KMS-11 (cell line): ENCODE measurements at regions not wholly inside any gene's neighbourhood (a gene's known extent, or its start where the extent isn't known, plus 50 kb on each side); places are given as distances from the start of the nearest gene placed in this dataset.

Source experiments
- H2AFZ ChIP-seq: fragments of 200-600 bp; sonication (generic); 2 replicates; pipeline ENCODE4 v1.6.1; 2016; ENCODE audit warnings: antibody characterized with exemption, mixed run types, low read depth
- H3K27ac ChIP-seq: fragments of 200-600 bp; sonication (generic); 2 replicates; pipeline ENCODE4 v1.6.1; 2016; ENCODE audit warnings: mild to moderate bottlenecking, mixed run types
- H3K27me3 ChIP-seq: fragments of 200-600 bp; sonication (generic); 2 replicates; pipeline ENCODE4 v1.6.1; 2017; ENCODE audit warnings: mild to moderate bottlenecking, low read depth, mixed run types, moderate library complexity; ENCODE audit not compliant: insufficient read depth
- H3K36me3 ChIP-seq: fragments of 200-600 bp; sonication (generic); 2 replicates; pipeline ENCODE4 v1.6.1; 2017; ENCODE audit warnings: mild to moderate bottlenecking, mixed run types; ENCODE audit not compliant: insufficient read depth
- H3K4me1 ChIP-seq: fragments of 200-600 bp; sonication (generic); 2 replicates; pipeline ENCODE4 v1.6.1; 2016; ENCODE audit warnings: mild to moderate bottlenecking, low read depth, mixed run types; ENCODE audit not compliant: poor library complexity, severe bottlenecking
- H3K4me2 ChIP-seq: fragments of 200-600 bp; sonication (generic); 2 replicates; pipeline ENCODE4 v1.7.0; 2016; ENCODE audit warnings: mild to moderate bottlenecking, mixed run types
- H3K4me3 ChIP-seq: fragments of 200-600 bp; sonication (generic); IDR thresholded peaks from 2 replicates; pipeline ENCODE4 v1.6.1; 2017; ENCODE audit warnings: low read depth, low read length, mixed read lengths; ENCODE audit not compliant: insufficient read depth
- H3K79me2 ChIP-seq: fragments of 200-600 bp; sonication (generic); 2 replicates; pipeline ENCODE4 v1.6.1; 2016; ENCODE audit warnings: low read depth, mixed run types; ENCODE audit not compliant: insufficient read depth
- H3K9ac ChIP-seq: fragments of 200-600 bp; sonication (generic); 2 replicates; pipeline ENCODE4 v1.6.1; 2016; ENCODE audit warnings: mild to moderate bottlenecking, mixed run types
- H4K20me1 ChIP-seq: fragments of 200-600 bp; sonication (generic); 2 replicates; pipeline ENCODE4 v1.6.1; 2016; ENCODE audit warnings: mild to moderate bottlenecking, mixed run types; ENCODE audit not compliant: insufficient read depth
- TF ChIP-seq, protein P1 (sequence below): fragments of 200-600 bp; sonication (generic); conservative IDR thresholded peaks from 2 replicates; pipeline ENCODE4 v1.6.1; 2017; ENCODE audit warnings: low read depth, mild to moderate bottlenecking, antibody characterized with exemption, low read length, moderate library complexity, mixed read lengths

DNA sequence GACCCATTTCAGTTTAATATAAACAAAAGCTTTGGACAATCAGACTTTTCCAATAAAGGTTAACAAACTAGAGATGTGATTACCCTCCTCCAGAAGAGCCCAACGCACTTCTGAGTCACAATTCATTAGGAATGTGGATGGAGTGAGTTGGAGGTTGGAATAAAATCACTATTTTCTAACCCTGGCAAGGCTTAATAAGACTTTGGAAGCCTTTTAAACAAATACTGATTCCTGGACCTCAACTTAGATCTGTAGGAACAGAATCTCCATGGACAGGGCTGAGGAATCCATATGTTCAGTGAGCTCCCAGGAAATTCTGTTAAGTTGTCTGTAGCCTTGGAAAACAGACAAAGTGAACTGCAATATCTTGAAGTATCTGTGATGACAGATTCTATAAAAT, 233.5 kb upstream of the ELL2 start:
- no peaks in the 10 kb centered on the region for H3K4me1 ChIP-seq
- H3K9ac ChIP-seq: no peak overlapping the region
- no peak overlapping the region for H3K4me3 ChIP-seq
- TF ChIP-seq, protein P1, sequence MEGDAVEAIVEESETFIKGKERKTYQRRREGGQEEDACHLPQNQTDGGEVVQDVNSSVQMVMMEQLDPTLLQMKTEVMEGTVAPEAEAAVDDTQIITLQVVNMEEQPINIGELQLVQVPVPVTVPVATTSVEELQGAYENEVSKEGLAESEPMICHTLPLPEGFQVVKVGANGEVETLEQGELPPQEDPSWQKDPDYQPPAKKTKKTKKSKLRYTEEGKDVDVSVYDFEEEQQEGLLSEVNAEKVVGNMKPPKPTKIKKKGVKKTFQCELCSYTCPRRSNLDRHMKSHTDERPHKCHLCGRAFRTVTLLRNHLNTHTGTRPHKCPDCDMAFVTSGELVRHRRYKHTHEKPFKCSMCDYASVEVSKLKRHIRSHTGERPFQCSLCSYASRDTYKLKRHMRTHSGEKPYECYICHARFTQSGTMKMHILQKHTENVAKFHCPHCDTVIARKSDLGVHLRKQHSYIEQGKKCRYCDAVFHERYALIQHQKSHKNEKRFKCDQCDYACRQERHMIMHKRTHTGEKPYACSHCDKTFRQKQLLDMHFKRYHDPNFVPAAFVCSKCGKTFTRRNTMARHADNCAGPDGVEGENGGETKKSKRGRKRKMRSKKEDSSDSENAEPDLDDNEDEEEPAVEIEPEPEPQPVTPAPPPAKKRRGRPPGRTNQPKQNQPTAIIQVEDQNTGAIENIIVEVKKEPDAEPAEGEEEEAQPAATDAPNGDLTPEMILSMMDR: no peak
- no peak overlapping the region for H2AFZ ChIP-seq
- H3K36me3 ChIP-seq: no peaks in the 10 kb centered on the region
- no peak overlapping the region for H3K4me2 ChIP-seq
- no peaks in the 10 kb centered on the region for H3K79me2 ChIP-seq
- no peak overlapping the region for H3K27ac ChIP-seq
- H4K20me1 ChIP-seq: no peaks in the 10 kb centered on the region
- H3K27me3 ChIP-seq: no peaks in the 10 kb centered on the region

DNA sequence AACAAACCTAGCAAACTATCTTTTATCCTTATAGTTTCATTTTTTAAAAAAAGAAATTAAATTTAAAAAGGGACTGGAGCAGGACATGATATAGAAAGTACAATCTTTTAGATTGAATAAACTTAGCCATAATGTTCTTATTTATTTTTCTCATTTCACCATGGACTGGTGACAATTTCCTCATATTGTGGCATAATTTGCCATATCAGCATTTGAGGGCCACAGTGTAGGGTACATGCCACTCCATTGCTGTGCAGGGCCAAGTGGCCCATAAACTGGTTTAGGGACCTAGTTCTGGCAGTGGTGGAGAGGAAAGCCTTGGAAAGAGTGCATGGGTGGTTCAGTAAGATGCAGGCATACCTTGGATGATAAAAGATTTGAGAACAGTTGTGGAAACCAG, 232.9 kb upstream of the ELL2 start:
- Histone ChIP-seq H3K36me3 (no peaks in the 10 kb centered on the region), H3K27me3 (no peaks in the 10 kb centered on the region), H3K4me3 (no peak overlapping the region), H2AFZ (no peak overlapping the region), H4K20me1 (no peaks in the 10 kb centered on the region), H3K4me2 (no peak overlapping the region), H3K9ac (no peak overlapping the region), H3K4me1 (no peaks in the 10 kb centered on the region), H3K27ac (no peak overlapping the region), H3K79me2 (no peaks in the 10 kb centered on the region)
- TF ChIP-seq, protein P1: no peak

DNA sequence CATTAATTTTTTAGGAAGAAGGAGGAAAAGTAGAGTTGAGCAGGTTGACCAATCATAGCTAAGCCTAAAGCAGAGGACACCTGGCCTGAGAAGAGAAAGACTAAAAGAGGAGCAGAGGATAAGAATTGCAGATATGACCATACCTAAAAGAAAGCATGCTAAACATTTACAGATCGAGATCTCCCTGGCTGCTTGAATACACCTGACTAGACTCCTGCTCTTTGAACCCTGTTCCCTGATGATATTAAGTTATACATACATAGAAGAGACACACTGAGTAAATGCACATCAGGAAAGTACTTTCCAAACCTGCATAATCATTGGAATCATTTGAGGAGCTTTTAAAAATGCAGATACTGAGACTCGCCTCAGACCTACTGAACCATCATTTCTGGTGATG, 232.3 kb upstream of the ELL2 start:
- Histone ChIP-seq H2AFZ (no peak overlapping the region), H3K4me3 (no peak overlapping the region), H3K4me2 (no peak overlapping the region), H3K9ac (no peak overlapping the region), H3K79me2 (no peaks in the 10 kb centered on the region), H3K27me3 (no peaks in the 10 kb centered on the region), H3K36me3 (no peaks in the 10 kb centered on the region), H3K4me1 (no peaks in the 10 kb centered on the region), H4K20me1 (no peaks in the 10 kb centered on the region), H3K27ac (no peak overlapping the region)
- TF ChIP-seq, protein P1: no peak

DNA sequence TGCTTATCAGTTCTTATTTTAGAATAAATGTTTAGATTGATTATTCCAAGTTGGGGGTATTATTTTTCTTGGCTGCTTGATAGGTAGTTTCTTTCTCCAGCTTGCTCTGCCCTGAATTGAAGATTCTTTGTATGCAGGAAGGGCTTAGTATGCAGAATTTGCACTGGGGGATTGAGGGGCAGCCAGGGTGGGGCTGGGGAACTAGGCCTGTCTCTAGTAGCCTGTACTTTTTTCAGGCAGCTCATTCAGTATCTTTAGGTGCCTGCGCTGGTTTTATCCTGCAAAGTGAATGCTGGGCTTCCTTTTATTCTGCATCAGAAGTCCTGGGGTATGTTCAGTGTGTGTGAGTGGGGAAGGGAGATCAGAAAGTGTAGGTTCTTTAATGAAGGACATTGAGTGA, 228.3 kb upstream of the ELL2 start:
- no peak overlapping the region for H3K9ac ChIP-seq
- H4K20me1 ChIP-seq: no peaks in the 10 kb centered on the region
- H2AFZ ChIP-seq: no peak overlapping the region
- H3K4me3 ChIP-seq: no peak overlapping the region
- H3K27me3 ChIP-seq: no peaks in the 10 kb centered on the region
- H3K27ac ChIP-seq: no peak overlapping the region
- no peaks in the 10 kb centered on the region for H3K4me1 ChIP-seq
- TF ChIP-seq, protein P1: no peak
- H3K4me2 ChIP-seq: no peak overlapping the region
- H3K36me3 ChIP-seq: no peaks in the 10 kb centered on the region
- no peaks in the 10 kb centered on the region for H3K79me2 ChIP-seq
